ENCODE measurements at regions not wholly inside any gene's neighbourhood (a gene's known extent, or its start where the extent isn't known, plus 50 kb on each side); places are given as distances from the start of the nearest gene placed in this dataset.

DNA sequence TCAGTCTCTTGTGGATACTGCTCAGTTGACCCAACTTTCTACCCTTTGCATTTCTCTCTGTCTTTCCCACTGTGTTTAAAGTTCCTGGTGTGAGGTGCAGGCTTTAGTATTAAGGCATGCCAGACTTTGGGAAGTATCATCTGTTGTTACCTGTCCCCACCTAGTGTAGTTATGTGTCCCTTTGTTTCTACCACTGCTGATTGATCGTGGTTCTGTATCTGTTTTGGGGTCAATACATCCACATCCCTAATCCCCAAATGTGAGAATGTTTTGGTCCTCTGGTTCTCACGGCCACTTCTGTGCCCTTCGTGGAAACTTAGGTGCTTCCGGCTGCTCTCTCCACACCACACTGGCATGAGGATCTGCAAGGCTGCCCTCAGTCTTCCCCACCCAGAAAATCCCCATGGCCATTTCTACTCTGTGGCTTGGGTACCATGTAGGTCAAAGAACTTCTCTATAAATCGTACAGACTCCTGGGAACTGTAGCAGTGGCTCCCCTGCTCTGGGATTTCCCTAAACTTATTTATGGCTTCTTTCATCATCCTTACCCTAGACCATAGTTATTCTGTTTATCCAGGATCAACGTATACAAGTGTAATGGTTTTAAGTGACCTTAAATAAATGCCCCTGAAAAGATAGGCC, 443.2 kb downstream of the XYLT1 start:
- H3K4me3 Mint-ChIP-seq (ENCODE audit: unreplicated experiment) = no peak overlapping the region

DNA sequence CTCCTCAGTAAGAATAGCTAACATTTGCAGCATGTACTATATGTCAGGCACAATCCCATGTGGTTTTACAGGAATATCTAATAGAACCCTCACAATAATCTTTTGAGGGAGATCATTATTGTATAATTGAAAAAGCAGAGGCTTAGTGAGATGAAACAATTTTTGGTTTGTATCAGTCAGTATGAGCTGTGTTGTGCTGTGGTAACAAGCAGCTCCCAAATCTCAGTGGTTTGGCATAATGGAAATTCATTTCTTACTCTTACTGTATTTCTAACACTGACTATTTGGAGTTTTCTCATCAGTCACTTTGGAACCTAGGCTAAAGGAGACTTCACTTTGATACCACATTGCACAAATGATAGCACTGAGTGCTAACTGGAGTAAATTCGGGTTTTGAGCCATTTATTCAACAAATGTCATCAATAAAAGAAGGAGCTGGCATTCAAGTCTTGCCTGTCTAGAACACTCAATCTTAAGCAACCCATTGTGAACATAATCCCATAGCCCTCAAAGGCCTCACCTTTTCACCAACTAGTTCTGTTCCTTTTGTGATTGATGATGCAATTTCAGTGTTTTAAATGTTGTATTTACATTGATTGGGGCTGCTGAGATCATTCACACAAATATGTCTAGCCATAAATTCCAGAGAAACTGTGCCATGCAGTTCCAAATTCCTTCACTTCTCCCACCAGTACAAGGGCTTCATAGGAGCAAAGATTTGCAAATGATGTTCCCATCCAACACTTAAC, 441.0 kb downstream of the XYLT1 start:
- Mint-ChIP-seq H3K27ac (ENCODE audit: low read depth, unreplicated experiment) (no peak overlapping the region), H3K27me3 (ENCODE audit: insufficient read depth, unreplicated experiment) (no peaks in the 10 kb centered on the region), H3K36me3 (ENCODE audit: insufficient read depth, unreplicated experiment) (no peaks in the 10 kb centered on the region), H3K4me3 (ENCODE audit: unreplicated experiment) (no peak overlapping the region), H3K4me1 (ENCODE audit: insufficient read depth, unreplicated experiment) (no peaks in the 10 kb centered on the region), H3K9me3 (ENCODE audit: unreplicated experiment) (peaks cover 38% of the 10 kb centered on the region)
- intact Hi-C loops (cut with micrococcal nuclease) = no loop called here
- ChIA-PET POLR2A (no interaction called here), CTCF (no interaction called here)
- no TSS peak for BruUV-seq (replicated peaks)
- TF ChIP-seq, protein P1, sequence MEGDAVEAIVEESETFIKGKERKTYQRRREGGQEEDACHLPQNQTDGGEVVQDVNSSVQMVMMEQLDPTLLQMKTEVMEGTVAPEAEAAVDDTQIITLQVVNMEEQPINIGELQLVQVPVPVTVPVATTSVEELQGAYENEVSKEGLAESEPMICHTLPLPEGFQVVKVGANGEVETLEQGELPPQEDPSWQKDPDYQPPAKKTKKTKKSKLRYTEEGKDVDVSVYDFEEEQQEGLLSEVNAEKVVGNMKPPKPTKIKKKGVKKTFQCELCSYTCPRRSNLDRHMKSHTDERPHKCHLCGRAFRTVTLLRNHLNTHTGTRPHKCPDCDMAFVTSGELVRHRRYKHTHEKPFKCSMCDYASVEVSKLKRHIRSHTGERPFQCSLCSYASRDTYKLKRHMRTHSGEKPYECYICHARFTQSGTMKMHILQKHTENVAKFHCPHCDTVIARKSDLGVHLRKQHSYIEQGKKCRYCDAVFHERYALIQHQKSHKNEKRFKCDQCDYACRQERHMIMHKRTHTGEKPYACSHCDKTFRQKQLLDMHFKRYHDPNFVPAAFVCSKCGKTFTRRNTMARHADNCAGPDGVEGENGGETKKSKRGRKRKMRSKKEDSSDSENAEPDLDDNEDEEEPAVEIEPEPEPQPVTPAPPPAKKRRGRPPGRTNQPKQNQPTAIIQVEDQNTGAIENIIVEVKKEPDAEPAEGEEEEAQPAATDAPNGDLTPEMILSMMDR (IDR thresholded peaks at IDR 0.05; ENCODE audit: unreplicated experiment) = no peak
- DNase-seq (ENCODE audit: unreplicated experiment) = no peak

More for the DNA sequence above, 443.2 kb downstream of the XYLT1 start:
- intact Hi-C loops (cut with micrococcal nuclease) = no loop called here
- no TSS peak for BruUV-seq (replicated peaks)
- Mint-ChIP-seq H3K27ac (ENCODE audit: low read depth, unreplicated experiment) (no peak overlapping the region), H3K27me3 (ENCODE audit: insufficient read depth, unreplicated experiment) (no peaks in the 10 kb centered on the region), H3K4me1 (ENCODE audit: insufficient read depth, unreplicated experiment) (no peaks in the 10 kb centered on the region), H3K9me3 (ENCODE audit: unreplicated experiment) (peaks cover 23% of the 10 kb centered on the region), H3K36me3 (ENCODE audit: insufficient read depth, unreplicated experiment) (no peaks in the 10 kb centered on the region)
- ChIA-PET POLR2A (no interaction called here), CTCF (no interaction called here)
- TF ChIP-seq, protein P1 (IDR thresholded peaks at IDR 0.05; ENCODE audit: unreplicated experiment) = no peak
- no peak for DNase-seq (ENCODE audit: unreplicated experiment)

DNA sequence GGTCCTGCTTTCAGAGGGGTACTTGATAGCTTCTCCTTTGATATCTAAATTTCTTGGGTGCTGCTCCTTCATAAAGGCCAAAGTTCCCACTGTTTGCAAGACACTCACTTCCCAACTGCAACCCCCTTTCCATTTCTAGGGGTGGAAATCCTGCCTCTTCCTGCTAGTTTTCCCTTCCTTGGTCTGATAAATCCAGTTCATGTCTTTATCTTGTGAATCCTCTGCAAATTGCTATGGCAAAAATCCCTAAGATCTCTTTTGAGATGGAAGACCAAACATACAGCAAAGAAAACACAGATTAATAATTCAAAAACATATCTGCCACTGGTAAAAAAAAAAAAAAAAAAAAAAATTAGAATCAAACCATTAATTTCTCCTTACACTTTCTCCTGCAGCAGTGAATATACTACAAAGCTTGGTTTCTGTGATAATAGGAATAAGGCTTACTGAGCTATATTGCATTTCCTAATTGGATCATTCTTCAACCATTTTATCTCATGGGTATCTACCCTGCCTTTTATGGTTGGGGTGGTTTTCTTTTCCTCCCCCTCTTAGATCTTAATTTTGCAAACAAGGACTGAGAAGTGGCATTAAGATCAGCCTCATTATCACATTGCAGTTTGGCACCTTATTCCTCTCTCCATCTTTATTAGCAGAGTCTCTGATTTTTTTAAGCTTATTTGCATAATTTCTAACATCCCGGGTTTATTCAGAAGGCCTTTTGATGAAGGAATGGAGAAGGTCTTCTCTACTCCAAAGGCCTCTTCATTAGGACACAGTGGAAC, 439.1 kb downstream of the XYLT1 start:
- TF ChIP-seq, protein P1 (IDR thresholded peaks at IDR 0.05; ENCODE audit: unreplicated experiment) = no peak
- H3K9me3 Mint-ChIP-seq (ENCODE audit: unreplicated experiment) = peaks cover 38% of the 10 kb centered on the region
- H3K4me3 Mint-ChIP-seq (ENCODE audit: unreplicated experiment) = no peak overlapping the region

DNA sequence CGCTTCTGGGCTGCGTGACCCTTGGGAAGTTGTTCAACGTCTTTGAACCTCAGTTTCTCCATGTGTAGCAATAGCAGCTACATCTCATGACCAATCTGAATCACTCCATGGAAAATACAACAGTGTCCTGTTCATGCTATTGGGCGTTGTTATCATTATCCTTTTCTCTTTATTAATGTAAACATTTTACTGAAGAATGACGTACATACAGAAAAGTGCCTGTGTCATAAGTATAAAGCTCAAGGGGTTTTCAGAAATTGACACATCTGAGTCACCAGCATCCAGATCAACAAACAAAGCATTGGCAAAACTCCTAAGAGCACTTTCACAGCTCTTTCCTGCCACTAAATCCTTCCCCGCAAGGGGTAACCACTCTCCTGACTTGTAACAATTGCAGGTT, 438.4 kb downstream of the XYLT1 start:
- POLR2A ChIA-PET = no interaction called here
- H3K36me3 Mint-ChIP-seq (ENCODE audit: insufficient read depth, unreplicated experiment) = no peaks in the 10 kb centered on the region
- no TSS peak for BruUV-seq (replicated peaks)
- CTCF ChIA-PET = no interaction called here
- peaks cover 36% of the 10 kb centered on the region for H3K9me3 Mint-ChIP-seq (ENCODE audit: unreplicated experiment)
- no peaks in the 10 kb centered on the region for H3K4me1 Mint-ChIP-seq (ENCODE audit: insufficient read depth, unreplicated experiment)
- no peak overlapping the region for H3K4me3 Mint-ChIP-seq (ENCODE audit: unreplicated experiment)
- no peak overlapping the region for H3K27ac Mint-ChIP-seq (ENCODE audit: low read depth, unreplicated experiment)
- no peaks in the 10 kb centered on the region for H3K27me3 Mint-ChIP-seq (ENCODE audit: insufficient read depth, unreplicated experiment)
- TF ChIP-seq, protein P1 (IDR thresholded peaks at IDR 0.05; ENCODE audit: unreplicated experiment) = no peak
- intact Hi-C loops (cut with micrococcal nuclease) = no loop called here
- no peak for DNase-seq (ENCODE audit: unreplicated experiment)

More for the DNA sequence above, 439.1 kb downstream of the XYLT1 start:
- H3K27ac Mint-ChIP-seq (ENCODE audit: low read depth, unreplicated experiment) = no peak overlapping the region
- H3K4me1 Mint-ChIP-seq (ENCODE audit: insufficient read depth, unreplicated experiment) = no peaks in the 10 kb centered on the region
- H3K27me3 Mint-ChIP-seq (ENCODE audit: insufficient read depth, unreplicated experiment) = no peaks in the 10 kb centered on the region
- CTCF ChIA-PET = no interaction called here
- BruUV-seq (replicated peaks) = no TSS peak
- intact Hi-C loops (cut with micrococcal nuclease) = no loop called here
- no peaks in the 10 kb centered on the region for H3K36me3 Mint-ChIP-seq (ENCODE audit: insufficient read depth, unreplicated experiment)
- no peak for DNase-seq (ENCODE audit: unreplicated experiment)
- POLR2A ChIA-PET = no interaction called here

Measured in MCF 10A (cell line).